Omental fat pad (tissue), 3 donors: ENCODE measurements at regions not wholly inside any gene's neighbourhood (a gene's known extent, or its start where the extent isn't known, plus 50 kb on each side); places are given as distances from the start of the nearest gene placed in this dataset.
"Not testable (repeated sequence)": the region's sequence is repeated elsewhere in the genome, so short reads cannot be mapped to it uniquely, and the experiment has no call there.

ENCODE experiments used
- ATAC-seq: fragments of 150-250 bp; one replicate; pipeline ENCODE4 v1.9.1; 2016; ENCODE audit warnings: mild to moderate bottlenecking, moderate library complexity; ENCODE audit not compliant: low FRiP score
- DNase-seq: peaks from one replicate; pipeline ENCODE4 v3.0.0-alpha.2; 2019; ENCODE audit warnings: low spot score
- TF ChIP-seq, protein P1 (sequence below), 3 donors: fragments of 450-650 bp; IDR thresholded peaks; one replicate each; pipeline ENCODE4 v1.5.1; 2016 to 2017; ENCODE audit warnings: antibody characterized with exemption in 3 of 3, mild to moderate bottlenecking in 3 of 3, moderate library complexity in 2 of 3

DNA sequence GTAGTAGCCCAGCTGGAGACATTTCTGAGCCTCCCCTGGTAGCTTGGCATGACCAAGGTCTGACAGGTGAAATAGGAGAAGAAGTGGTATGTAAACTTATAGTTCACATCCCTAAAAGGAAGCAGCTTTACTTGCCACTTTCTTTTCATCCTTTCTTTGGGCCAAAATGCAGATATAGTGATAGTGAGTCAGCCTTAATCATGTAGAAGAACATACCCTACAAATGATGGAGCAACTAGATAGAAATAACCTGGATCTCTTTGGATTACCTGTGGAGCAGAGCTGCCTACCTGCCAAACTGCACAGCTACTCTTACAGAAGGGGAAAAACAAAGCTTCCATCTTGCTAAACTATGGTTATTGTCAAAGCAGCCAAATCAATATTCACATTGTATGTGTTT lies 106.7 kb upstream of the LCORL start:
- DNase-seq (no peak), ATAC-seq (no peak)
- TF ChIP-seq, protein P1, sequence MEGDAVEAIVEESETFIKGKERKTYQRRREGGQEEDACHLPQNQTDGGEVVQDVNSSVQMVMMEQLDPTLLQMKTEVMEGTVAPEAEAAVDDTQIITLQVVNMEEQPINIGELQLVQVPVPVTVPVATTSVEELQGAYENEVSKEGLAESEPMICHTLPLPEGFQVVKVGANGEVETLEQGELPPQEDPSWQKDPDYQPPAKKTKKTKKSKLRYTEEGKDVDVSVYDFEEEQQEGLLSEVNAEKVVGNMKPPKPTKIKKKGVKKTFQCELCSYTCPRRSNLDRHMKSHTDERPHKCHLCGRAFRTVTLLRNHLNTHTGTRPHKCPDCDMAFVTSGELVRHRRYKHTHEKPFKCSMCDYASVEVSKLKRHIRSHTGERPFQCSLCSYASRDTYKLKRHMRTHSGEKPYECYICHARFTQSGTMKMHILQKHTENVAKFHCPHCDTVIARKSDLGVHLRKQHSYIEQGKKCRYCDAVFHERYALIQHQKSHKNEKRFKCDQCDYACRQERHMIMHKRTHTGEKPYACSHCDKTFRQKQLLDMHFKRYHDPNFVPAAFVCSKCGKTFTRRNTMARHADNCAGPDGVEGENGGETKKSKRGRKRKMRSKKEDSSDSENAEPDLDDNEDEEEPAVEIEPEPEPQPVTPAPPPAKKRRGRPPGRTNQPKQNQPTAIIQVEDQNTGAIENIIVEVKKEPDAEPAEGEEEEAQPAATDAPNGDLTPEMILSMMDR (IDR thresholded peaks at IDR 0.05), result no peak

- no peak for DNase-seq
- no peak for ATAC-seq
- TF ChIP-seq, protein P1 (IDR thresholded peaks at IDR 0.05), result no peak
Measured at GRCh38 chr4:18127030-18127429, 105.5 kb upstream of the LCORL start.

DNA sequence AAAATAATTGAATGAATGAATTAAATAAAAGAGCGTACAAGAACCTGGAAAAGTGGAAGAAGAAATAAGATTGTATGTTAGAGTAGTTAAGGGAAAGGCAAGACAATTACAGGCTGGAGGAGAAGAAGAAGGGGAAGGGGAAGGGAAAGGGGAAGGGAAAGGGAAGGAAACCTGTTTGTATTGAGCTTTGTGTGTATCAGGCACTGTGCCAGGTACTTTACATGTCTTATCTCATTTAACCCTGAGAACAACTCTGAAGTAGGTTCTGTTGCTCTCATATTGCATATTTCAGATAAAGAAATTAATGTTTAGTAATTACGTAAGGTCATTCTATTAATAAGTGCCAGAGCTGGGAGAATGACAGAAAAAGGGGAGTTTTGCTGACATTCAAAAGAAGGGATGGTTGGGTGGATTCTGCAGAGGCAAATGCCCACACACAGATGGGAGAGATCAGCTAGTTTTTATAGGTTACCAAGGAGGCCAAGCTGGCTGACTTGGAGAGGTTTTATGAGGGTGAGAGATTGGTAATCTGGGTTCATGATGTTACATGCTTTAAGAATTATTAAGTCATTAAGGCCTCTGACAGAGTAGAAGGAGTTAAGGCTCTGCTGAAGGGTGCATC lies 92.3 kb upstream of the LCORL start:
- no peak for ATAC-seq
- no peak for DNase-seq
- TF ChIP-seq, protein P1 (IDR thresholded peaks at IDR 0.05), result no peak

DNA sequence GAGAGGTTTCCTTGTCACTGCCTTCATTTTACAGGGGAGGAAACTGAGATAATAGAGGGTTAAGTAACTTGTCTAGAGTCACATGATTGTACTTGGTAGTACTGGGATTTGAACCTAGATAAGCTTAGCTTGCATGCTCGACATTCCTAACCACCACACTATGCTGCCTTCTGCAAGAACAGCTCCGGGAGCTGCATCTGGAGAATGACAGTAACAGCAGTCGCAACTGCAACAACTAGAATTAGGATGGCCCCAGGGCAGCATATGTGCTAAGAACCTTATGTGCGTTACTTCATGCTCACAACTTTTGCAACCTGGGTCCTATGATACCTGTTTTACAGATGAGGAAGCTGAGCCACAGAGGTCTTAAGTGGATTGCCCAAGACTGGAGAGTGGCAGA lies 89.5 kb upstream of the LCORL start:
- DNase-seq (no peak), ATAC-seq (no peak)
- TF ChIP-seq, protein P1 (IDR thresholded peaks at IDR 0.05), result no peak

- no peak for ATAC-seq
- DNase-seq, result no peak
- TF ChIP-seq, protein P1 (IDR thresholded peaks at IDR 0.05), result no peak
Measured at GRCh38 chr4:18110099-18110498, 88.5 kb upstream of the LCORL start.

- TF ChIP-seq, protein P1 (IDR thresholded peaks at IDR 0.05), result no peak
- DNase-seq (no peak), ATAC-seq (no peak)
Measured at GRCh38 chr4:18109676-18110075, 88.1 kb upstream of the LCORL start.

DNA sequence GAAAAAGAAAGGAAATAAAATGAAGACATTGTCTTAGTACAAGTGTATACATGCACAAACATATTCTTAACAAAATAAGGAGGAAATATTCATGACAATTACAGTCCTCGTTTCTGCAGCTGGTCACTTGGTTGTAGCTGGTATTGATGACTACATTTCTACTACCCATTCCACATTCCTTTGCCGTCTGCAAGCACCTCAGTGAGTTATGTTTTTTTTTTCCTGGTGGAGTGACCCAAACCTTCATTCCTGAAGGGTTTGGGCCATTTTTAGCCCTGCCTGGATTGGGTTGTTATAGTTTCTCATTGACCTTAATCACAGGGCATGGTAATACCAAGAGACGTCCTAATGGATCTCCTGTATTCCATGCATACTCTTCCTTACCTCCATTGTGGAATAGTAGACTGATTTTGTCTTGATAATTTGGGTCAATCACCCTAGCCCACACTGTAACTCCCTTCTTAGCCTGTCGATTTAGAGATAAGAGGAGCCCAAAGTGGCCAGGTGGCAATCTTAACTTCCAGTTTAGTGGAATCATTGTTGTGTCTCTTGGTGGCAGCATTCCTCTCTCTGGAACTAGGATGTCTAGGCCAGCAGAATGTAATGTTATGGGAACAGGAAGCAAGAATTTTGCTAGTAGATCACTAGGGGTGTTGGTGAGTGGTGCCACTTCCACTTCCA lies 86.4 kb upstream of the LCORL start:
- not testable (repeated sequence) for DNase-seq, ATAC-seq
